ENCODE measurements at regions not wholly inside any gene's neighbourhood (a gene's known extent, or its start where the extent isn't known, plus 50 kb on each side); places are given as distances from the start of the nearest gene placed in this dataset.

DNA sequence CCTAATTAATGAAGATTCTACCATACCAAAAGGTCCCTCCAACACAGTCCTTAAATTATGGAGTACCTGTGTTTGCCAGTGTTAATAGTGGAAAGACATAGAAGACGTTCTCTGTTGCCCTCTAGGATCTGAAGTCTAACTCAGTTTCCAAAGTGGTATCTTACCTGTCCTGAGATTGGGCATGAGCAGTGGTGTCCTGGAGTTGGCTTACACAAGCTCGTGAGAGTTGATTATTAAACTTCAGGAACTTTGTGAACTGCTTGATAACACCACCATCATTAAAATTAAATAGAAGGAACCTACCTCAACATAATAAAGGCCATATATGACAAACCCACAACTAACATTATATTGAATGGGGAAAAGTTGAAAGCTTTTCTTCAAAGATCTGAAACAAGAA, 60.9 kb upstream of the SMARCA2 start:
- no peaks in the 10 kb centered on the region for H3K36me3 ChIP-seq (ENCODE audit: low read depth, missing control alignments)
- no peak overlapping the region for H3K4me3 ChIP-seq
- H3K27me3 ChIP-seq = no peaks in the 10 kb centered on the region
- DNase-seq = no peak
- TF ChIP-seq, protein P1, sequence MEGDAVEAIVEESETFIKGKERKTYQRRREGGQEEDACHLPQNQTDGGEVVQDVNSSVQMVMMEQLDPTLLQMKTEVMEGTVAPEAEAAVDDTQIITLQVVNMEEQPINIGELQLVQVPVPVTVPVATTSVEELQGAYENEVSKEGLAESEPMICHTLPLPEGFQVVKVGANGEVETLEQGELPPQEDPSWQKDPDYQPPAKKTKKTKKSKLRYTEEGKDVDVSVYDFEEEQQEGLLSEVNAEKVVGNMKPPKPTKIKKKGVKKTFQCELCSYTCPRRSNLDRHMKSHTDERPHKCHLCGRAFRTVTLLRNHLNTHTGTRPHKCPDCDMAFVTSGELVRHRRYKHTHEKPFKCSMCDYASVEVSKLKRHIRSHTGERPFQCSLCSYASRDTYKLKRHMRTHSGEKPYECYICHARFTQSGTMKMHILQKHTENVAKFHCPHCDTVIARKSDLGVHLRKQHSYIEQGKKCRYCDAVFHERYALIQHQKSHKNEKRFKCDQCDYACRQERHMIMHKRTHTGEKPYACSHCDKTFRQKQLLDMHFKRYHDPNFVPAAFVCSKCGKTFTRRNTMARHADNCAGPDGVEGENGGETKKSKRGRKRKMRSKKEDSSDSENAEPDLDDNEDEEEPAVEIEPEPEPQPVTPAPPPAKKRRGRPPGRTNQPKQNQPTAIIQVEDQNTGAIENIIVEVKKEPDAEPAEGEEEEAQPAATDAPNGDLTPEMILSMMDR (IDR thresholded peaks at IDR 0.05) = no peak
- no peak for TF ChIP-seq POLR2A (IDR thresholded peaks at IDR 0.05)
- no peak overlapping the region for H3K27ac ChIP-seq
- WGBS, 2 donors = 88 to 94% methylated on average over 2 of the region's 2 CpGs
- intact Hi-C loops (cut with DNase I; ENCODE audit: low total_unique reads) = no loop called here
- no peaks in the 10 kb centered on the region for H3K9me3 ChIP-seq
- no peaks in the 10 kb centered on the region for H3K4me1 ChIP-seq

DNA sequence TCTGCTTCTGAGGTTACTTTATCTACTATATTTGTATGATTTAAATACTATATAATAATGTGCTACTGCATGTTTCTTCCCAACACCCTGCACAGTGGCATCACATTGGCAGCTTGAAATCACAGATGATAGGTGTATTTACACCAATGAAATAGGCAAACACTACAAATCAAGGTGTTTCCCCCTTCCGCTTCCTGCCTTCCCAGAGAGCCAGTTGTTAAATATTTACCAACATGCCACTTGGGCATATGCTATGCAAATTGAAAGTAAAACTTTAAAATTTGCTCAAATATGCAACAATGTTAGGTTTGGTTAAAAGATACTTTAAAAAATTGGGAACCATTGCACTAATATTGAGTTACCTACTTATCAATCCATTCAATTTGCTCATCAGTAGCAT, 58.2 kb upstream of the SMARCA2 start:
- 96% methylated on average over 1 of the region's 1 CpG for WGBS, 2 donors

DNA sequence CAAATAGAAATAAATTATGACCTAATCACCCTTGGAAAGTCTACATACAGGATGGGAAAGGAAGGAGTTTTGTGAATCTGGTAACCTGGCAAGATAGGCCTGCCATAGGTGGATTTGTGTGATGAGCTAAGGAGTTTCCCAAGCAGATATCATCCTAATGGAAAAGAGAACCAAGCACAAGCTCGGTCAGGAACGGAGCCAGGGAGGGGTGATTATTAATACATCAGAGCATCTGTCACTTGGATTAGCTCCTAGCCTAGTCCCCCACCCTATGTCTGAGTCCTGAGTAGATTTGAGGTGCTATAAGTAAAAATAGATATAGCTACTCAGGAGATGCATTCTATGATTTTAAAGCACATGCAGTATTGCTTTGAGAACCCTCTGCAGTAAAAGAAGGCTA, 57.3 kb upstream of the SMARCA2 start:
- intact Hi-C loops (cut with DNase I; ENCODE audit: low total_unique reads) = no loop called here
- no peak for DNase-seq
- no peak overlapping the region for H3K27ac ChIP-seq
- H3K9me3 ChIP-seq = no peaks in the 10 kb centered on the region
- H3K36me3 ChIP-seq (ENCODE audit: low read depth, missing control alignments) = no peaks in the 10 kb centered on the region
- 84 to 94% methylated on average over 2 of the region's 2 CpGs for WGBS, 2 donors
- H3K27me3 ChIP-seq = no peaks in the 10 kb centered on the region
- no peak for TF ChIP-seq POLR2A (IDR thresholded peaks at IDR 0.05)
- TF ChIP-seq, protein P1 (IDR thresholded peaks at IDR 0.05) = no peak
- H3K4me1 ChIP-seq = no peaks in the 10 kb centered on the region
- no peak overlapping the region for H3K4me3 ChIP-seq

More for the DNA sequence above, 58.2 kb upstream of the SMARCA2 start:
- TF ChIP-seq, protein P1 (IDR thresholded peaks at IDR 0.05) = no peak
- no peak for TF ChIP-seq POLR2A (IDR thresholded peaks at IDR 0.05)
- H3K4me3 ChIP-seq = no peak overlapping the region
- H3K4me1 ChIP-seq = no peaks in the 10 kb centered on the region
- intact Hi-C loops (cut with DNase I; ENCODE audit: low total_unique reads) = no loop called here
- H3K27me3 ChIP-seq = no peaks in the 10 kb centered on the region
- no peaks in the 10 kb centered on the region for H3K36me3 ChIP-seq (ENCODE audit: low read depth, missing control alignments)
- H3K9me3 ChIP-seq = no peaks in the 10 kb centered on the region
- no peak for DNase-seq
- no peak overlapping the region for H3K27ac ChIP-seq

DNA sequence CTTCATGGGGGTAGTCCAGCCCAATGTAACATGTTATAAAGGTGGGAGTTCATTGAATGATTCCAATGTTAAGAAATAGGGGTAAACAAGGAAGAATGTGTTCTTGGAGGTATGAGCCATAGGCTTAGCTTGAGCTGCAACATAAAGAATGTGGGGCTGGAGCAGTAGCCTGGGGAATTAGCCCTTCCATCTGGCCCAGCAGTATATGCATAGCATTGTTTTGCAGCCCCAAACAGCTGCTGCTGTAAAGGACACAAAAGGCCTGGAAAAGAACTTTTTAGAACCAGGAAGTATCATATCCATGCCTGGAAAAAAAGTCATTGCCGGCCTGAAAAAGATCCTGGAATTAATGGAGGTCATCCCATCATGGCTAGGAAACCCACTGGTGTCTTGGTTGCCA, 55.8 kb upstream of the SMARCA2 start:
- Histone ChIP-seq H3K4me3 (no peak overlapping the region), H3K4me1 (no peaks in the 10 kb centered on the region), H3K36me3 (ENCODE audit: low read depth, missing control alignments) (no peaks in the 10 kb centered on the region), H3K27ac (no peak overlapping the region), H3K9me3 (no peaks in the 10 kb centered on the region), H3K27me3 (no peaks in the 10 kb centered on the region)
- WGBS, 2 donors = 88 to 100% methylated on average over 1 of the region's 1 CpG
- DNase-seq = no peak
- intact Hi-C loops (cut with DNase I; ENCODE audit: low total_unique reads) = no loop called here
- no peak for TF ChIP-seq POLR2A (IDR thresholded peaks at IDR 0.05)
- TF ChIP-seq, protein P1 (IDR thresholded peaks at IDR 0.05) = no peak

DNA sequence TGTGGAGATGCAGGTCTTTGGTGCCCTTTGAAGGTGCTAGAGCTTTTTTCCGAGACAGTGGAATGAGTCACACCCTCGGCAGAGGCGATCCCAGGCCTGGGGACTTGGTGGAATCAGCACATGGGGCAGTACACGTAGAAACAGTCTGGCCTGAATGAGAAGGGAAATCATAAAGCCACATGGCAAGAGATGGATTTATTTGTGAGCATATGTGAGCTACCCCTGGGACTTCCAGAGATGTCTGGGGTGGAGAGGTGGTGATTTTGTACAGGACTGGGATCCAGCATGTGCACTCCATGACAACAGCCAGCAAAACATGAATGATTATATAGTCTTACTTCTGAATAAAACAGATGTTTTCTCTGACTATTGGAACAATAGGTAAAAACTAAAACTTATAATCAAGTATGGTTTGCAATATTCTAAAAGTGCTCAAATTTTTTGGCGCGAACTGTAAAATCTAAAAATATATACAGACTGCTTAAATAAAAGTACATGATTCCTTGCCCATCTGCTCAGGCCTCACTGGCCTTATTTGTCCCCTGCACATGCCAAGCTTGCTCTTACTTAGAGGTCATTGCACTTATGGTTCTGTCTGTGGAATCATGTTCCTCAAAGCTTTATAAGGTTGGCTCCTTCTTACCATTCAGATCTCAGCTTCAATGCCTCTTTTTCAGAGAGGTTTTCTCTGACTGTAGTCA, 54.7 kb upstream of the SMARCA2 start:
- intact Hi-C loops (cut with DNase I; ENCODE audit: low total_unique reads) = no loop called here
- no peak overlapping the region for H3K4me3 ChIP-seq
- no peak overlapping the region for H3K27ac ChIP-seq
- no peaks in the 10 kb centered on the region for H3K4me1 ChIP-seq
- no peak for DNase-seq
- no peaks in the 10 kb centered on the region for H3K27me3 ChIP-seq
- TF ChIP-seq, protein P1 (IDR thresholded peaks at IDR 0.05) = no peak
- no peak for TF ChIP-seq POLR2A (IDR thresholded peaks at IDR 0.05)
- H3K36me3 ChIP-seq (ENCODE audit: low read depth, missing control alignments) = no peaks in the 10 kb centered on the region
- H3K9me3 ChIP-seq = no peaks in the 10 kb centered on the region
- 53 to 85% methylated on average over 6 of the region's 6 CpGs for WGBS, 2 donors

All from testis (tissue), 2 donors.